ENCODE measurements at regions not wholly inside any gene's neighbourhood (a gene's known extent, or its start where the extent isn't known, plus 50 kb on each side); places are given as distances from the start of the nearest gene placed in this dataset.

- no peaks in the 10 kb centered on the region for H3K36me3 ChIP-seq (replicated peaks in 1 of 2; ENCODE audit: control insufficient read depth in 1 of 2, insufficient read depth in 2 of 2, low read length in 2 of 2)
- no peak overlapping the region for H3K4me2 ChIP-seq (ENCODE audit: low read depth, low read length)
- CTCF ChIA-PET (ENCODE audit: low intra/inter-chr PET ratio, low total read pairs) = no interaction called here
- FAIRE-seq = no peak
- H3K79me2 ChIP-seq (ENCODE audit: insufficient read depth, low read length) = no peaks in the 10 kb centered on the region
- no peaks in the 10 kb centered on the region for H3K9me3 ChIP-seq (ENCODE audit: low read length)
- H3K4me1 ChIP-seq (ENCODE audit: insufficient read depth, low read length) = no peaks in the 10 kb centered on the region
- H3K27ac ChIP-seq (ENCODE audit: extremely low read length, insufficient read depth, low read length) = no peak overlapping the region
- no TSS peak for BruUV-seq (replicated peaks)
- in situ Hi-C loops (cut with HindIII; ENCODE audit: extremely low pct_ligation_motif_present, low pct_unique_long_range_greater_than_20kb) (no loop called here), intact Hi-C loops (cut with micrococcal nuclease; ENCODE audit: unreplicated experiment) (no loop called here)
- no peak overlapping the region for H2AFZ ChIP-seq (ENCODE audit: low read length)
- no peak overlapping the region for H3K9ac ChIP-seq (ENCODE audit: insufficient read depth, low read depth, low read length)
- WGBS (ENCODE audit: low lambda C conversion rate) = 12% methylated on average over 5 of the region's 5 CpGs
- DNase-seq (ENCODE audit: low spot score) = no peak
- H4K20me1 ChIP-seq (ENCODE audit: insufficient read depth, low read length) = no peaks in the 10 kb centered on the region
- no peak overlapping the region for H3K4me3 ChIP-seq (replicated peaks in 1 of 3; ENCODE audit: insufficient read depth in 1 of 3, low read depth in 2 of 3, low read length in 3 of 3)
- POLR2A ChIA-PET = no interaction called here
- ATAC-seq = no peak
- TF ChIP-seq CEBPB (IDR thresholded peaks at IDR 0.05; ENCODE audit: borderline replicate concordance, low read depth, low read length) = peak; percentile 54; the same call in 1 of the 2 replicates
- TF ChIP-seq BRCA1 (CRISPR knock-in tag; IDR thresholded peaks at IDR 0.05) = no peak
- no peaks in the 10 kb centered on the region for H3K27me3 ChIP-seq (ENCODE audit: control insufficient read depth in 1 of 2, insufficient read depth in 2 of 2, low read length in 2 of 2)
These were observed 119.8 kb upstream of the CPNE4 start for GRCh38 chr3:132154619-132155018.

- Histone ChIP-seq H3K27me3 (ENCODE audit: control insufficient read depth in 1 of 2, insufficient read depth in 2 of 2, low read length in 2 of 2) (no peaks in the 10 kb centered on the region), H3K9ac (ENCODE audit: insufficient read depth, low read depth, low read length) (no peak overlapping the region), H4K20me1 (ENCODE audit: insufficient read depth, low read length) (no peaks in the 10 kb centered on the region), H3K4me1 (ENCODE audit: insufficient read depth, low read length) (no peaks in the 10 kb centered on the region), H3K9me3 (ENCODE audit: low read length) (no peaks in the 10 kb centered on the region), H2AFZ (ENCODE audit: low read length) (no peak overlapping the region), H3K36me3 (replicated peaks in 1 of 2; ENCODE audit: control insufficient read depth in 1 of 2, insufficient read depth in 2 of 2, low read length in 2 of 2) (no peaks in the 10 kb centered on the region), H3K79me2 (ENCODE audit: insufficient read depth, low read length) (no peaks in the 10 kb centered on the region), H3K4me2 (ENCODE audit: low read depth, low read length) (no peak overlapping the region), H3K27ac (ENCODE audit: extremely low read length, insufficient read depth, low read length) (no peak overlapping the region), H3K4me3 (replicated peaks in 1 of 3; ENCODE audit: insufficient read depth in 1 of 3, low read depth in 2 of 3, low read length in 3 of 3) (no peak overlapping the region)
- 3% methylated on average over 2 of the region's 2 CpGs for WGBS (ENCODE audit: low lambda C conversion rate)
- ChIA-PET CTCF (ENCODE audit: low intra/inter-chr PET ratio, low total read pairs) (no interaction called here), POLR2A (no interaction called here)
- no TSS peak for BruUV-seq (replicated peaks)
- in situ Hi-C loops (cut with HindIII; ENCODE audit: extremely low pct_ligation_motif_present, low pct_unique_long_range_greater_than_20kb) = no loop called here
- ATAC-seq = no peak
- no peak for DNase-seq (ENCODE audit: low spot score)
- no peak for FAIRE-seq
- intact Hi-C loops (cut with micrococcal nuclease; ENCODE audit: unreplicated experiment) = no loop called here
- TF ChIP-seq ZBTB49 (CRISPR knock-in tag; IDR thresholded peaks at IDR 0.05; ENCODE audit: borderline replicate concordance) (no peak), NCOA2 (CRISPR knock-in tag; IDR thresholded peaks at IDR 0.05) (no peak), ZNF414 (CRISPR knock-in tag; IDR thresholded peaks at IDR 0.05) (no peak), ATF7 (IDR thresholded peaks at IDR 0.05) (no peak), ATF7 (CRISPR knock-in tag; IDR thresholded peaks at IDR 0.05) (no peak), ZKSCAN1 (IDR thresholded peaks at IDR 0.05; ENCODE audit: low read length) (no peak), NR2F6 (IDR thresholded peaks at IDR 0.05) (no peak), NR2F6 (CRISPR knock-in tag; IDR thresholded peaks at IDR 0.05) (no peak), ZNF34 (CRISPR knock-in tag; IDR thresholded peaks at IDR 0.05; ENCODE audit: borderline replicate concordance) (no peak), ZNF704 (CRISPR knock-in tag; IDR thresholded peaks at IDR 0.05; ENCODE audit: borderline replicate concordance) (no peak), REL (CRISPR knock-in tag; conservative IDR thresholded peaks at IDR 0.05) (no peak), NFKB2 (CRISPR knock-in tag; IDR thresholded peaks at IDR 0.05; ENCODE audit: borderline replicate concordance) (no peak)
These were observed 124.3 kb upstream of the CPNE4 start for GRCh38 chr3:132159145-132159544.

Measured in HepG2 (cell line).